HUDEP-2 (cell line): ENCODE measurements at regions not wholly inside any gene's neighbourhood (a gene's known extent, or its start where the extent isn't known, plus 50 kb on each side); places are given as distances from the start of the nearest gene placed in this dataset.

Source experiments
- DNase-seq, 76 experiments: peaks; one replicate each; lab custom pipeline; 2025; ENCODE audit not compliant: unreplicated experiment in 76 of 76; lab: John Stamatoyannopoulos, UW

DNA sequence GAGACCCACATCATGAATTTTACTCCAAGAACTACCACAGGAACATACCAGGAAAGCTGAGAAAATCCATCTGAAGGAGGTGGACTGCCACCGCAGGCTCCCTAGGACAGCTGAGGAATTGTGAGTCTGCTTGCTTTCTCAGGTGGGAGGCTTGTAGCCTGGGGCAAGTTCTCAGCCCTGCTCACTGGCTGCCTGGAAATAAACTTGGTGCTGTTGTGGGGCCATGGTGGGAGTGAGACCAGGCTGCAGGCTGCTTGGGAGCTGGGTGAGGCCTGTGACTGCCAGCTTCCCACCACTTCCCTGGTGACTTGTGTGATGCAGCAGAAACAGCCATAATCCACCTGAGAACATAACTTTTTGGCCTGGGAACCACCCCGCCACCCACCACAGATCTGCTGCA lies 132.7 kb upstream of the RAG2 start:
- DNase-seq = no peak

DNA sequence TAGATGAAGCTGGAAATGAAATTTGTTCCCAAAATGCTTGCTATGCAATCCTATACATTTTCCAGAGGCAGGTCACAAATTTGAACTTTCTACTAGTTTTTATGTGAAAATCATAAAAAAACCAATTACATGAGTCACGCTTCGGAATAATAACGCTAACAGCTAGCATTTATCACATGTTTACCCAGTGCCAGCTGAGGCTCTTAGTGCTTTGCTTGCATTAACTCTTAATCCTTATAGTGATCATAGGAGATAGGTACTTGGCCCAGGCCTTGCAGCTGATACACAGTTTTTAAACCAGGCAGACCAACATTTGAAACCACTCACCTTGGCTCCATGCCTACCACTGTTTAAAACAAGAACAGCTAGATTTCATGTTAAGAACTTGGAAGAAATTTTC lies 131.8 kb upstream of the RAG2 start:
- DNase-seq = no peak

DNA sequence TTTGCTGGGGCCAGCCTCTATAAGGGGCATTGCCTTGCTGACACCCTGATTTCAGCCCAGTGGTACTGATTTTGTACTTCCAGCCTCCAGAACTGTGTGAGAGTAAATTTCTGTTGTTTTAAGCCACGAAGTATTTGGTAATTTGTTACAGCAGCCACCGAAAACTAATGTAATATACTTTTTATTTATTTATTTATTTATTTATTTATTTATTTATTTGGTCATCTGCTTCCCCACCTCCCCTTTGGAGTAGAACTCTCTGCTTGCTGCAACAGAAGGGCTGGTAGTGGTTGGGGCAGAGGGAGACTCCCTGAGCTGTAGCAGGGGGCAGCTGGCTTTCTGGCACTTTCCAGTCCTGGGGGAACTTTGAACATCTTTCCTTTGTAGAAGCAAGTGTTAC lies 128.4 kb upstream of the RAG2 start:
- no peak for DNase-seq

DNA sequence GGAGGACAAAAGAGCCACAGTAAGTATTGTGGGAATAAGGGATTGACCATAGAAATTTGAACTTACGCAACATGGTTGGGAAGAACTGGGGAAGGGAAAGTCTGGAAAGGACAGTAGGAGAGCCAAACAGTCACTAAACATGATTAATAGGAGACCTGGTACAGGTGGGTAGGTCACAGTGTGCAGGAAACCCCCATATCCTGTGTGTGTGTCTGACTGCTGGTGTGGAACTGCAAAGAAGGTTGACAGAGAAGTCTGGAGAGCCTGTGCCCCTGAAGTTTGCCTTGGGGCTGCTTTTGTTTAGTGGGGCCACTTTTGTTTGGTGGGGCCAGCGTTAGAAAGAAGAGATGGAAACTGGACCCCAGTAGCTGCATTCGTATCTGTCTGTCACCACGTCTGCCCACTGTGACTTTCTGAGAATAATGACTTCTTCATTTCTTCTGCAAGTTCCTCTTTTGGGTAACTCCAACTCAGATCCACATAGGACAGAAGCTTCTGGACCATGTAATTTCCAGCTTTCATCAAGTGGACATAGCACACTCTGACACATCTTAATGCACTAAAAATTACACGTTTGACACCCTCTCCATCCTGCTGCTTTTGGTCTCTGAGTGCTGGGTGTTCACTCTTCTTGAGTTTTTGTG lies 126.8 kb upstream of the RAG2 start:
- no peak for DNase-seq

DNA sequence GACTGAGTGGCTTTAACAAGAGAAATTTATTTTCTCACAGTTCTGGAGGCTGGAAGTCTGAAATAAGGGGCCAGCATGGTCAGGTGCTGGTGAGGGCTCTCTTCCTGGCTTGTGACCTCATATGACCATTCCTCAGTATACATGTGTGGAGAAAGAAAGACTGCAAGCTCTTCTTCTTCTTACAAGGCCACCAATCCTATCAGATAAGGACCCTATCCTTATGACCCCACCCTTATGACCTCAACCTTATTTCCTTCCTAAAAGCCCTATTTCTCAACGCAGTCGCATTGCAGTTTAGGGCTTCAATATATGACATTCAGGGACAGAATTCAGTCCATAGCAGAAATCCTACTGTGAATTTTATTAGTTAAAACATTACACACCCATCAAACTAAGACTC lies 124.4 kb upstream of the RAG2 start:
- no peak for DNase-seq

DNA sequence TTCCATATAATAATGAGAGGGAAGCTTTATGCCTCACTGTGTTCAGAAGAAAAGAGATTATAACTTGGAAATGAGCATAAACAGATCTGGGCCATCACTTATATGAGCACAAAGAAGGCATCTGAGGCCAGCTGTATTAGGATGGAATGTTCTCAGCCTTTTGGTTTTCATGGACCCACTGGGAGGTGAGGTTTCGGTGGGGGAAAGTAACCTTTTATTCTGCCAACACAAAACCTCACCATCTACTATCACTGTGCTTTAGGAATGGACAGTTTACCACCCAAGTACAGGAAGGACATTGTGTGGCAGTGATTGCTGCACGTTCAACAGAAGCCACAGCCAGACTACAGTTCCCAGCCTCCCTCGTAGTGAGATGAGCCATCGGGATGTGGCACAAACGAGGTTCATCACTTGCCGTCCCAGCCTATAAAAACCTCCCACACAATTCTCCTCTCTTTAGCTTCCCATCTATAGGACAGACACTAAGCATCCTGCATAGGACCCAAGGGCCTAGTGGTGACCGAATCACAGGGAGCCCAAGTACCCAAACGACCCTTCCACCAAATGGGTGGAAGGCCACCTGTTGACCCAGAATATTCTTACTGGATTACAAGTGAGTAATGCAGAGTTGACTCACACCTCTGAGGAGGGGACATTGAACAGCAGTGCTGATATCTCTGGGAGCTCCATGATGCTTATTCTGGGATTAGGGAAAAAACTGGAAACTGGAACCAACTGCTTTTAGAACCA lies 121.5 kb upstream of the RAG2 start:
- DNase-seq = no peak

DNA sequence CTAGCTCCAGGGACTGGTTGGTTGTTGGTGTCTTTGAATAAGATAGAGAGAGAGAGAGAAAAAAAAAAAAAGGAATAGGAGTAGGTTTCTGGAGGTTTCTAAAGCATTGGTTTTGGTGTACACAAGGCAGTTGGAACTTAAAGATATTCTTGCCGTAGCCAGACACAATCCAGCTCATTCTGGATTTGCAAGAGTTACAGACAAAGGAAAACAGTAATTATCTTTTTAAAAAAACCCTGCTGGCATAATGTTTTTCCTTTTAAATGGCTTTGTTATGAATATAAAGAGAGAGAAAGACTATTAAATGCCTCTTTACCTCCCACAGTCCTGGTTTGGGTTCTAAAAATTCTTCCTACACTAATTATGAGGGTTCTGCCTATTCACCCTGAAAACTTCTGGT lies 120.4 kb upstream of the RAG2 start:
- no peak for DNase-seq

DNA sequence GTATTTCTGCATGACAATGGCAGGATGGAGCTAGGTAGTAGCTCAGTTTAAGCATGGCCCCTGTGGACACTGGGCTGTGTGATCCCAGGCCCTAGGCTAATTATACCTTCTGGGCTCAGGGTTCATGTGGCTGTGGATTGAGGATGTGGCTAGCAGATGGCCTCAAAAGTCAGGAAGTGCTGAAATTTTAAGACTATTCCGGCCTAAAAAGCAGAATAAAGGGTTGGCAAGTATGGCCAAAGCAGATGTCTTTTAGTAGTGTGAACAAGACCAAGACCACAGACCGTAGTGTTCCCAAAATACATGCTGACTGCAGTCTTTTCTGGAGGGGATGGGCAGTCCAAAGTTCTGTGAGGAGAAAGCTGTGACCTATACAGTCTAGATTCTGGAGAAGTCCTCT lies 115.7 kb upstream of the RAG2 start:
- no peak for DNase-seq

DNA sequence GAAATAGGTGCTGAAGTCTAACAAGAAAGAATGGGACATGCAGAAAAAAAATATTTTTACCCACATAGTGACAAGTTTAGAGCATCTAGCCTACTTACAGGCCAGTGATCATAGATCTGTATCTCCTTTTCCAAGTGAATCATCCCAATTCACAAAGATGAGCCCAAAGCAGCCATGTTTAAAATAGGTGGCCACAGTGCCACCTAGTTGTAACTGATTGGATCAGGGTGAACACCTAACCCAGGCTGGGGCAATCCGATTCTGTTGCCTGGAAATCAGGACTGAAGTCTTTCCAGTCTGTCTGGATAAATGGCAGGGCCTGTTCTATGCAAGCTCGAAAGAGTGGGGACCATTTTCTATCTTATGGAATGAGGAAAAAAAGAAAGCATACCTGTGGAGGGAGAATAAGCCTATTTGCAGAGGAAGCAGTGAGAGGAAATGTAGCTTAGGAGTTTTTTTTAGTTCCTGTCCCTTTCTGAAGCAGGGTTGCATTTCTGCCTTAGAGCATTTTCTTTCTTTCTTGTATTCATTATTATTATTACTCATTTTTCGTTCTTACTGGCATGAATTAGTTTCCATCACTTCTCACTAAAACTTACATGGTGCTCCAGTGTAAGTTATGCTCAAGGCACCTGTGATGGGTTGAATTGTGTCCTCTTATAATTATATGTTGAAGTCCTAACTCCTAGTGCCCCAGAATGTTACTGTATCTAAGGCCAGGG lies 113.2 kb upstream of the RAG2 start:
- DNase-seq = no peak
